ENCODE measurements at regions not wholly inside any gene's neighbourhood (a gene's known extent, or its start where the extent isn't known, plus 50 kb on each side); places are given as distances from the start of the nearest gene placed in this dataset.

GRCh38 chr6:113318575-113318917, 538.6 kb upstream of the MARCKS start:
- TF ChIP-seq POLR2A (IDR thresholded peaks at IDR 0.05; ENCODE audit: low read length) (no peak), GATA1 (IDR thresholded peaks at IDR 0.05; ENCODE audit: low read depth, low read length) (no peak)
